Stimulated activated CD8-positive, alpha-beta memory T cell treated with anti-CD3 and anti-CD28 coated beads, Interleukin-15, amount 100 ng/mL, for 48 hours (primary cell): ENCODE measurements at regions not wholly inside any gene's neighbourhood (a gene's known extent, or its start where the extent isn't known, plus 50 kb on each side); places are given as distances from the start of the nearest gene placed in this dataset.

Experiments
- DNase-seq, 2 donors: peaks; one replicate each; pipeline ENCODE4 v3.0.0-alpha.2; 2020; ENCODE audit warnings: low read depth in 2 of 2

DNA sequence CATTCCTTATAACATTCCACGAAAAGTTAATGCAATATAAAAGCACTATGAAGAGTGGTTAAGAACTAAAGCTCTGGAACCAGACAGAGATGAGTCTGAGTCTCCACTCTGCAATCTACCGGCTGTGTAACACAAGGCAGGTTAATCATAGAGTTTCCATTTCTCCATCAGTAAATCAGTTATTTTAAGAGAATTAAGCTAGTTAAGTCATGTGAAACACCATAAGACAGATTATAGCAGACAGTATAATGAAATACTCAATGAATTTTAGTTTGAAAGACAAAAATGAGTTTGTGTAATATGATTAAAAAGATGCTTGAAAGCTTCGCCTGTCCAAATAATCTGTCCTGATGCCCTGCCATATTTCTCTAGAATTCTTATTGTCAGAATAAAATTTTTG, 282.6 kb upstream of the ACTRT1 start:
- no peak for DNase-seq

DNA sequence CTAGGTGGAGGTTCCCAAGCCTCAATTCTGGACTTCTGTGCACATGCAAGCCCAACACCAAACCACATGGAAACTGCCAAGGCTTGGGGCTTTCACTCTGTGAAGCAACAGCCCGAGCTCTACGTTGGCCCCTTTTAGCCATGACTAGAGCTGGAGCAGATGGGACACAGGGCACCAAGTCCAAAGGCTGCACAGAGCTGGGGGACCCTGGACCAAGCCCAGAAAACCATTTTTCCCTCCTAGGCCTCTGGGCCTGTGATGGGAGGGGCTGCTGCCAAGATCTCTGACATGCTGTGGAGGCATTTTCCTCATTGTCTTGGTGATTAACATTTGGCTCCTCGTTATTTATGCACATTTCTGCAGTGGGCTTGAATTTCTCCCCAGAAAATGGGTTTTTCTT, 258.7 kb upstream of the ACTRT1 start:
- no peak for DNase-seq

DNA sequence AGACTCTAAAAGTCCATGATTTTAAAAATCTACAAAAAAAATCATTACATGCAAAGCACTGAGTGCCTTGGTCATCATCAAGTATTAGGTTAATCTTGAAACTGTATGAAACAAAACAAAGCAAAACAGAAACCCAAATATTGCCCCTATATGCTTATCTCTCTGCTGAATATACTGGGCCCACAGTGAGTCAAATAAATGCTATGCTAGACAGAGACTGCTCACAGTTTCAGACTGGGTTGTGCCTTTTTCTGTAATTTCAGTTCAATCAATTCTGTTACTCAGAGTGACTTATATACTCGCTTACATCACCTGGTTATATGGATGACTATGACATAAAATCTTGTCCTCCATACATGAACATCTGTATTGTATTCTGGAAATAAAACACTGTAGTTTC, 257.1 kb upstream of the ACTRT1 start:
- DNase-seq, result no peak

DNA sequence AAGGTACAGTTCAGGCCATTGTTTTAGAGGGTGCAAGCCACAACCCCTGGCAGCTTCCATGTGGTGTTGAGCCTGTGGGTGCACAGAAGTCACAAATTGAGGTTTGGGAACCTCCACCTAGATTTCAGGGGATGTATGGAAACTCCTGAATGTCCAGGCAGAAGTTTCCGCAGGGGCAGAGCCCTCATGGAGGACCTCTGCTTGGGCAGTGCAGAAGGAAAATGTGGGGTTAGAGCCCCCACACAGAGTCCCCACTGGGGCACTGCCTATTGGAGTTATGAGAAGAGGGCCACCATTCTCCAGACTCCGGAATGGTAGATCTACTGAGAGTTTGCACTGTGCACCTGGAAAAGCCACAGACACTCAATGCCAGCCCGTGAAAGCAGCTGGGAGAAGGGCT, 242.0 kb upstream of the ACTRT1 start:
- no peak for DNase-seq

DNA sequence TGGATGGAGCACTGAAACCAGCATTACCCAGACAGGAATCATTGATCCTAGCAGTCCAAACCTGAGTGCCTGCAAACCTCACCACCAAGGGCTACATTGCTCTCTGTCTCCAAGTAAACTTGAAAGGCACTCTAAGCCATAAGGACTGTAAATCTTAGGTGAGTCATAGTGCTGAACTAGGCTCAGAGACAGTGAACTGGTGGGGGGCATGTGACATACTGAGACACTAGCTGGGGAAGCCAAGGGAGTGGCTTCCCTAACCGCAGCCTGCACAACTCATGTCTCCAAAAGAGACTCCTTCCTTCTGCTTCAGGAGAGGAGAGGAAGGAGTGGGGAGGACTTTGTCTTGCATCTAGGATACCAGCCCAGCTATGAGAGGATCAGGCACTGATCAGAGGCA, 235.5 kb upstream of the ACTRT1 start:
- DNase-seq, result no peak

DNA sequence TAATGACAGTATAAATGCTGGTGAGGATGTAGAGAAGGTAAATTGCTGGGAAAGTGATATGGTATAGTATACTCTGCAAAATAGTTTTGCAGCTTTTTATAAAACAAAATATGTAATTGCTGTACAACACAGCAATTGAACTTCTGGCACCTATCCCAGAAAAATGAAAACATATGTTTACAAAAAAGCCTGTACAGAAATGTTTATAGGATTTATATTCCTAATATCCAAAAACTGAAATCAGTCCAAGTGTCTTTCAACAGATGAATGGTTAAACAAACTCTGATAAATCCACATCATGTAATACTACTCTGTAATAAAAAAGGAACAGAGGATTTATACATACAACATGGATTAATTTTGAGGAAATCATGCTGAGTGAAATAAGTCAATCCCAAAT, 198.4 kb upstream of the ACTRT1 start:
- no peak for DNase-seq

DNA sequence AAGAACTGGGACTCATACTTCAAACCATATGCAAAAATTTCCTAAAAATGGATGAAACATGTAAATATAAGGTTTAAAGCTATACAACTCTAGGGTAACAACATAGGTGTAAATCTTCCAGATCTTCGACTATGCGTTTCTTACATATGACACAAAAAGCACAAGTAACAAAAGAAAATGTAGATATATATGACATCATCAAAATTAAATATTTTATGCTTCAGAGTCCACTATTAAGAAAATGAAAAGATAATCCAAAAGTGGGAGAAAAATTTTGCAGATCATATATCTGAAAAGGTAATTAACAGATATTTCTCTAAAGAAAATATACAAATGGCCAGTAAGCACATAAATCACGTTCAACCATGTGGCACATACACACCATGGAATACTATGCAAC, 164.2 kb upstream of the ACTRT1 start:
- DNase-seq, result no peak

DNA sequence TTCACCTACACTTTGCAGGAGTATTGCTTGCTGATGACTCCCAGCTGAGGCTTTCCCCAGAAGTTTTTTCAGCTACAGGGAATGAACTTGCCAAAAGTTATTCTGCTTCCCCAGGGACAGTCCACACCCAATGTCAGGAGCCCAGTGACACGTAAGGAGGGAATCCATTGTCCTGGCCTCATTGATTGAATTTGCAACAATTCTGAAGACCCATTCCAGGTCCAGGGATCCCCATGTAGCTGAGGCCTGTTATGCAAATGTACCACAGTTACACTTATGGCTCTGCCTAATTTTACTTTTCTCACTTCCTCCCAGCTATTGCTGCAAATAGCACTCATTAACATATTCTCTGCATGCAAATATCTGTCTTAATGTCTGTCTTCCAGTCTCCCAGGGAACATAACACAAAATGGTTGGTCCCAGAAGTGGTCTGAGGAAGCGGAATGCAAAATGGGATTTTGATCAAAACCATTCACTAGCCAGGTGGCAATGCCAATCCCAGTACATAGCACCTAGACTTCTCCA, 113.7 kb upstream of the ACTRT1 start:
- DNase-seq, result no peak

DNA sequence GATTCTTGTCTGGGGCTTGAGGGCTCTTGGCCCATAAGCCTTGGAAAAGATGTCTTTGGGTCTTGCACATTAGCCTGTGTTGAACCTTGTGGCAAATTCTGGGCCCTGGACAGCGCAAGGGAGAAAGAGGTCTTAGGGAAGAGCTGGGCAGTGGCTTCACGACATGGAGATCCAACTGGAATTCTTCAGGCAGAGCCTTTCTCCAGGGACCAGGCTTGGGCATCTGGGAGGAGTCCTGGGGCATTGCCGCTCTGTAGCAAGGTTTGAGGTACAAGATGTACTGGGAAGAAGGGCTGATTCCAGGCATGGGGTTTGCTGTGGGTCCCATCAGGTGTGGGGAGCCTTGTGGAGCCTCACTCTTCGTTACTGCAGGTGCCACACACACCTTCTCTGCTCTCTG, 104.0 kb upstream of the ACTRT1 start:
- no peak for DNase-seq

DNA sequence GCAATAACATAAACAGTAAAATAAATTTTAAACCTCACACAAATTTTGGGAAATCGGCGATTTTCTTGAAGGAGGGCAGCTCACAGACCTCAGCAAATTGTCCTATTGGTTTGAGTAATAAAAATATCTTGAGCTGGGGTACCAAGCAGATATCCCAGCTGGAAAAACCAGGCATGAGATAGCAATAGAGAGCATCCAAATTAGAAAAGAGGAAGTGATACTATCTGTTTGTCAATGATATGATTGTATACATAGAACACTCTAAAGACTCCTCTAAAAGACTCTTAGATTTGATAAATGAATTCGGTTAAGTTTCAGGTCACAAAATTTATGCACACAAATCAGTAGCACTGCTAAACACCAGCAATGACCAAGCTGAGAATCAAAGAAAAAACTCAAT, 90.5 kb upstream of the ACTRT1 start:
- DNase-seq, result no peak

DNA sequence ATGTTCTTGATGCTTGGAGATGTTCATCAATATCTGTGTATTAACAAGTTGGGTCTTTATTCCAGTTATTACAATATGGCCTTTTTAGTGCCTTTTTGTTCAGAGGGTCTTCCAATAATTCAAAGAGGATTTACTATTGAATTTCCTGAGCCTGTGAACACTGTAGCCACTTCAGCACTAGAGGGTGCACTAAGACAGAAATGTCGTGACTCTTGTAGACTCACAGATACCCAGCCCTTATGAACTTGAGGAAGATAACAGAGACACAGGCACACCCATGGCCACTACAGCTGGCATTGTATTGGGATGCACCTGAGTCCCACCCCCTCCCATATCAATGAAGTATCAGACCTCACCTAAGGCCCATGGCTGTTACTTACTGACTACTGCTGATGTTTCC, 54.4 kb upstream of the ACTRT1 start:
- DNase-seq, result no peak

DNA sequence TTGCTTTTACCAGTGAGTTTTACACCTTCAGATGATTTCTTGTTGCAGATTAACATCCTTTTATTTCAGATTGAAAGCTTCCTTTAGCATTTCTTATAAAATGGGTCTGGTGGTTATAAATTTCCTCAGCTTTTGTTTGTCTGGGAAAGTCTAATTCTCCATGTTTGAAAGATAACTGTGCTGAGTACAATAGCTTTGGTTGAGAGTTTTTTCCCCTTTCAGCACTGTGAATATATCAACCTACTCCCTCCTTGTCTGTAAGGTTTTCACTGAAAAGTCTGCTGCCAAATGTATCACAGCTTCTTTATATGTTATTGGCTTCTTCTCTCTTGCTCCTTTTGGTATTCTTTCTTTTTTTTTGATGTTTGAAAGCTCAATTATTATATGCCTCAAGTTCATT, 53.5 kb upstream of the ACTRT1 start:
- DNase-seq, result no peak
